ENCODE measurements at regions not wholly inside any gene's neighbourhood (a gene's known extent, or its start where the extent isn't known, plus 50 kb on each side); places are given as distances from the start of the nearest gene placed in this dataset.

GRCh38 chr2:47313141-47313691 is 55.9 kb upstream of the EPCAM start:
- Histone ChIP-seq H4K20me1 (ENCODE audit: control insufficient read depth, extremely low read depth, insufficient read depth, low read length) (no peaks in the 10 kb centered on the region), H3K4me1 (ENCODE audit: control insufficient read depth, extremely low read depth, insufficient read depth, low read length) (peaks cover 7% of the 10 kb centered on the region), H3K4me2 (ENCODE audit: control insufficient read depth, extremely low read depth, insufficient read depth, low read depth, low read length) (peak overlapping the region; percentile 41), H3K4me3 (ENCODE audit: control insufficient read depth in 2 of 3, extremely low read depth in 1 of 3, insufficient read depth in 2 of 3, low read depth in 1 of 3, low read length in 3 of 3) (no peak overlapping the region), H3K27ac (ENCODE audit: control insufficient read depth, insufficient read depth, low read length) (no peak overlapping the region), H3K9ac (ENCODE audit: control insufficient read depth, extremely low read depth, insufficient read depth, low read length) (no peak overlapping the region), H3K36me3 (ENCODE audit: control insufficient read depth in 2 of 2, extremely low read depth in 1 of 2, insufficient read depth in 2 of 2, low read length in 2 of 2) (no peaks in the 10 kb centered on the region), H3K79me2 (ENCODE audit: control insufficient read depth, insufficient read depth, low read length) (no peaks in the 10 kb centered on the region), H3K27me3 (ENCODE audit: control insufficient read depth, extremely low read depth, insufficient read depth, low read length) (no peaks in the 10 kb centered on the region), H2AFZ (ENCODE audit: control insufficient read depth, low read length) (no peak overlapping the region), H3K9me3 (ENCODE audit: control insufficient read depth, low read depth, low read length) (no peaks in the 10 kb centered on the region), H3K9me1 (ENCODE audit: control insufficient read depth, extremely low read depth, insufficient read depth, low read length) (no peaks in the 10 kb centered on the region)
- FAIRE-seq (peak; percentile 81), DNase-seq (ENCODE audit: low read depth, low spot score) (peak; percentile 17)
- TF ChIP-seq CTCF (optimal IDR thresholded peaks at IDR 0.05 in 1 of 3, IDR thresholded peaks at IDR 0.05 in 1 of 3, conservative IDR thresholded peaks at IDR 0.05 in 1 of 3; ENCODE audit: extremely low read depth in 1 of 3, insufficient read depth in 2 of 3, low read length in 3 of 3) (peak in 1 of 3 experiments; percentile 55), EZH2 (IDR thresholded peaks at IDR 0.05; ENCODE audit: low read length) (no peak)
- dilution Hi-C loops (cut with MboI; ENCODE audit: extremely low pct_ligation_motif_present, low sequenced_read_pairs) = no loop called here

- DNase-seq (ENCODE audit: low read depth, low spot score) (no peak), FAIRE-seq (no peak)
- Histone ChIP-seq H4K20me1 (ENCODE audit: control insufficient read depth, extremely low read depth, insufficient read depth, low read length) (no peaks in the 10 kb centered on the region), H3K9me1 (ENCODE audit: control insufficient read depth, extremely low read depth, insufficient read depth, low read length) (no peaks in the 10 kb centered on the region), H3K27ac (ENCODE audit: control insufficient read depth, insufficient read depth, low read length) (no peak overlapping the region), H3K79me2 (ENCODE audit: control insufficient read depth, insufficient read depth, low read length) (no peaks in the 10 kb centered on the region), H3K27me3 (ENCODE audit: control insufficient read depth, extremely low read depth, insufficient read depth, low read length) (no peaks in the 10 kb centered on the region), H3K4me3 (ENCODE audit: control insufficient read depth in 2 of 3, extremely low read depth in 1 of 3, insufficient read depth in 2 of 3, low read depth in 1 of 3, low read length in 3 of 3) (no peak overlapping the region), H3K4me1 (ENCODE audit: control insufficient read depth, extremely low read depth, insufficient read depth, low read length) (peaks cover 7% of the 10 kb centered on the region), H3K9me3 (ENCODE audit: control insufficient read depth, low read depth, low read length) (no peaks in the 10 kb centered on the region), H3K4me2 (ENCODE audit: control insufficient read depth, extremely low read depth, insufficient read depth, low read depth, low read length) (no peak overlapping the region), H3K9ac (ENCODE audit: control insufficient read depth, extremely low read depth, insufficient read depth, low read length) (no peak overlapping the region), H2AFZ (ENCODE audit: control insufficient read depth, low read length) (no peak overlapping the region), H3K36me3 (ENCODE audit: control insufficient read depth in 2 of 2, extremely low read depth in 1 of 2, insufficient read depth in 2 of 2, low read length in 2 of 2) (no peaks in the 10 kb centered on the region)
- TF ChIP-seq CTCF (optimal IDR thresholded peaks at IDR 0.05 in 1 of 3, IDR thresholded peaks at IDR 0.05 in 1 of 3, conservative IDR thresholded peaks at IDR 0.05 in 1 of 3; ENCODE audit: extremely low read depth in 1 of 3, insufficient read depth in 2 of 3, low read length in 3 of 3) = no peak
- no peak for TF ChIP-seq EZH2 (IDR thresholded peaks at IDR 0.05; ENCODE audit: low read length)
- dilution Hi-C loops (cut with MboI; ENCODE audit: extremely low pct_ligation_motif_present, low sequenced_read_pairs) = no loop called here
These were observed 56.6 kb upstream of the EPCAM start for GRCh38 chr2:47312491-47312850.
